Right lobe of liver (tissue), 6 donors: ENCODE measurements at regions not wholly inside any gene's neighbourhood (a gene's known extent, or its start where the extent isn't known, plus 50 kb on each side); places are given as distances from the start of the nearest gene placed in this dataset.

ENCODE experiments used
- ATAC-seq, 4 donors: fragments of 200-7000 bp; cut with Tn5 transposase; one replicate each; pipeline ENCODE4 v1.9.1; 2020; ENCODE audit warnings: mild to moderate bottlenecking in 4 of 4, moderate library complexity in 4 of 4
- DNase-seq, 3 donors: peaks; one replicate each; pipeline ENCODE4 v3.0.0-alpha.2; 2020
- H3K27ac ChIP-seq, 3 donors: fragments of 200-600 bp; one replicate each; pipeline ENCODE4 v1.8.0; 2022
- H3K27me3 ChIP-seq, 2 donors: fragments of 200-600 bp; one replicate each; pipeline ENCODE4 v1.8.0; 2022
- H3K36me3 ChIP-seq, 4 donors: fragments of 200-600 bp; sonication (generic) in 1 of 4; one replicate each; pipeline versions ENCODE4 v1.5.1 to v1.8.0; 2017 to 2022; ENCODE audit warnings: control low read depth in 1 of 4
- H3K4me1 ChIP-seq, 4 donors: fragments of 200-600 bp; sonication (generic) in 1 of 4; one replicate each; pipeline versions ENCODE4 v1.5.1 to v1.8.0; 2017 to 2022; ENCODE audit warnings: control low read depth in 1 of 4
- H3K4me3 ChIP-seq, 3 donors: fragments of 200-600 bp; one replicate each; pipeline ENCODE4 v1.8.0; 2022
- H3K9me3 ChIP-seq, 4 donors: fragments of 200-600 bp; sonication (generic) in 1 of 4; one replicate each; pipeline versions ENCODE4 v1.5.1 to v1.8.0; 2017 to 2022; ENCODE audit warnings: control low read depth in 1 of 4
- POLR2A ChIP-seq: fragments of 450-650 bp; IDR thresholded peaks from one replicate; pipeline ENCODE4 v1.6.1; 2017; ENCODE audit warnings: antibody characterized with exemption, mild to moderate bottlenecking
- WGBS: methylation state at CpG from one replicate; pipeline ENCODE4 v1.1.6; 2018; ENCODE audit warnings: low coverage, low lambda C conversion rate; ENCODE audit not compliant: insufficient coverage; ENCODE audit errors: missing lambda C conversion rate; 5-methylcytosine and 5-hydroxymethylcytosine counted together
- intact Hi-C, 2 donors: fragments of 100-400 bp; cut with DNase I; formaldehyde crosslinking; loops; one replicate each; pipeline versions ENCODE4 v1.11.2 to v1.14.1; 2022
- TF ChIP-seq, protein P1 (sequence below), 4 donors: fragments of 200-600 bp in 3 of 4; fragments of 450-650 bp in 1 of 4; IDR thresholded peaks; one replicate each; pipeline versions ENCODE4 v1.5.1 to v1.8.0; 2016 to 2022; ENCODE audit warnings: antibody characterized with exemption in 4 of 4, mild to moderate bottlenecking in 2 of 4
- donor health status: DM: no; HTN: yes; CAD: no.
- donor health status: DM: no; HTN: no; CAD: no.
- donor health status: DM: no; HTN: no; CAD: no.
- donor health status: DM: no; HTN: yes; CAD: no.
- donor health status: DM: no; HTN: yes; CAD: no.

DNA sequence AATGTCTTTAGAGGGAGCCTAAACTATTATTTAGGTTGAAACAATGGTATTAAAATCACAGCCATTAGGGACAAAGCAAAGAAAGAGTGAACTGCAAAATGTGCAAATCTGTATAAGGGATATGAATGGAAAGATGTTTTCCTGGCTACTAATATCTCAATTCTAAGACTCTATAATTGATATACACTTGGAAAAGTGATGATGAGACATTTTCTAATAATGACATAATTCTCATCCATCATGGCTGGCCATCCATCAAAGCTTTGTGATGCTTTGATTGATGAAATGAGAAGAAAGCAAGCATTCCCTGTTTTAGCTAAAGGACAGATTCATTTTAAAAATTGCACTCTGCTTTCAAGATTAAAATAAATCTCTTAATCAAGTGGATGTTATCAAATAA lies 965.5 kb upstream of the IGFBP7 start:
- Histone ChIP-seq H3K27me3 (no peaks in the 10 kb centered on the region), H3K27ac (no peak overlapping the region), H3K36me3 (no peaks in the 10 kb centered on the region), H3K4me3 (no peak overlapping the region), H3K9me3 (no peaks in the 10 kb centered on the region), H3K4me1 (no peaks in the 10 kb centered on the region)
- ATAC-seq (no peak), DNase-seq (no peak)
- TF ChIP-seq, protein P1, sequence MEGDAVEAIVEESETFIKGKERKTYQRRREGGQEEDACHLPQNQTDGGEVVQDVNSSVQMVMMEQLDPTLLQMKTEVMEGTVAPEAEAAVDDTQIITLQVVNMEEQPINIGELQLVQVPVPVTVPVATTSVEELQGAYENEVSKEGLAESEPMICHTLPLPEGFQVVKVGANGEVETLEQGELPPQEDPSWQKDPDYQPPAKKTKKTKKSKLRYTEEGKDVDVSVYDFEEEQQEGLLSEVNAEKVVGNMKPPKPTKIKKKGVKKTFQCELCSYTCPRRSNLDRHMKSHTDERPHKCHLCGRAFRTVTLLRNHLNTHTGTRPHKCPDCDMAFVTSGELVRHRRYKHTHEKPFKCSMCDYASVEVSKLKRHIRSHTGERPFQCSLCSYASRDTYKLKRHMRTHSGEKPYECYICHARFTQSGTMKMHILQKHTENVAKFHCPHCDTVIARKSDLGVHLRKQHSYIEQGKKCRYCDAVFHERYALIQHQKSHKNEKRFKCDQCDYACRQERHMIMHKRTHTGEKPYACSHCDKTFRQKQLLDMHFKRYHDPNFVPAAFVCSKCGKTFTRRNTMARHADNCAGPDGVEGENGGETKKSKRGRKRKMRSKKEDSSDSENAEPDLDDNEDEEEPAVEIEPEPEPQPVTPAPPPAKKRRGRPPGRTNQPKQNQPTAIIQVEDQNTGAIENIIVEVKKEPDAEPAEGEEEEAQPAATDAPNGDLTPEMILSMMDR (IDR thresholded peaks at IDR 0.05), result no peak
- TF ChIP-seq POLR2A, result no peak
- intact Hi-C loops, result no loop called here

DNA sequence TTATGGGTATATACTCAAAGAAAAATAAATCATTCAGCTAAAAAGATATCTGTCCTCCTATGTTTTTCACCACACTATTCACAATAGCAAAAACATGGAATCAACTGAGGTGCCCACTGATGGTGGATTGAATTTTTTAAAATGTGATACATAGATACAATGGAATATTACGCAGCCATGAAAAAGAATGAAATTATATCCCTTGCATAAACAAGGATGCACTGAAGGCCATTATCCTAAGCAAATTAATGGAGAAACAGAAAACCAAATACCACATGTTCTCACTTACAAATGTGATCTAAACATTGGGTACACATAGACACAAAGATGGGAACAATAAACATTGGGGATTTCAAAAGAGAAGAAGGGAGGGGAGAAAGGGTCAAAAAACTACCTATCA lies 964.2 kb upstream of the IGFBP7 start:
- Histone ChIP-seq H3K4me1 (no peaks in the 10 kb centered on the region), H3K36me3 (no peaks in the 10 kb centered on the region), H3K27ac (no peak overlapping the region), H3K9me3 (no peaks in the 10 kb centered on the region), H3K4me3 (no peak overlapping the region), H3K27me3 (no peaks in the 10 kb centered on the region)
- ATAC-seq (no peak), DNase-seq (no peak)
- WGBS, result 90% methylated on average over 1 of the region's 1 CpG
- intact Hi-C loops, result no loop called here
- no peak for TF ChIP-seq POLR2A
- TF ChIP-seq, protein P1 (IDR thresholded peaks at IDR 0.05), result no peak

DNA sequence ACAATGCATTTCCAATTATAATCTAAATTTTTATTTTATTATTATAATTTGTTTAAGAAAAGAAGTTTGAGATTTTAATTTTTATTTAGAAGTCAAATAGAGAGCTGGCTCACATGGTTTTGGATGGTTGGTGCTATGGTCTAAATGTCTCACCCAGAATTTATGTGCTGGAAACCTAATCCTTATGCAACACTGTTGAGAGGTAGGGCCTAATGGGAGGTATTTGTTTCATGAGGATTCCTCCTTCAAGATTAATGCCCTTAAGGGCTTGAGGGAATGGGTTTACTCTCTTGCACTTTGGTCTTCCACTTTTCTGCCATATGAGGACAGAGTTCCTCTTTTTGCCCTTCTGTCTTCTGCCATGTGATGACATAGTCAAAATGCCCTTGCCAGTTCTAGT lies 960.5 kb upstream of the IGFBP7 start:
- ATAC-seq (no peak), DNase-seq (no peak)
- Histone ChIP-seq H3K27ac (no peak overlapping the region), H3K36me3 (no peaks in the 10 kb centered on the region), H3K27me3 (no peaks in the 10 kb centered on the region), H3K9me3 (no peaks in the 10 kb centered on the region), H3K4me1 (no peaks in the 10 kb centered on the region), H3K4me3 (no peak overlapping the region)
- intact Hi-C loops, result no loop called here
- TF ChIP-seq, protein P1 (IDR thresholded peaks at IDR 0.05), result no peak

DNA sequence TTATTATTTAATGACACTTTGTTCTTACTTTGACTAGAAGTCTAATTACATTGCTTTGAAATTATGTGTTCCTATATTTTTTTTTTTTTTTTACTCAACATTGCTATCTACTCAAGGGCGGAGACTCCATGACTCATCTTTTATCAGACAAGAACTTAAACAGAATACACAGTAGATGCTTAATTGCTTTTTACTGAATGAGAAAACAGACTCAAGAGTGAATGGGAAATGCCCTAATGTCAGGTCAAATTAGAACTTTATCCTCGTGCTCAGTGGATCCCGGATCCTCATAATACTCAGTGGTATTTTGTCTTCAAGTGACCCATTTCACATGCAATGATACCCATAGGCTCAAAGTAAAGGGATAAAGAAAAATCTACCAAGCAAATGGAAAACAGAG lies 954.5 kb upstream of the IGFBP7 start:
- no peak overlapping the region for H3K4me3 ChIP-seq
- no peaks in the 10 kb centered on the region for H3K27me3 ChIP-seq
- 44% methylated on average over 3 of the region's 3 CpGs for WGBS
- intact Hi-C loops, result no loop called here
- no peaks in the 10 kb centered on the region for H3K4me1 ChIP-seq
- DNase-seq (no peak), ATAC-seq (no peak)
- no peaks in the 10 kb centered on the region for H3K36me3 ChIP-seq
- TF ChIP-seq POLR2A, result no peak
- TF ChIP-seq, protein P1 (IDR thresholded peaks at IDR 0.05), result no peak
- no peak overlapping the region for H3K27ac ChIP-seq
- H3K9me3 ChIP-seq, result no peaks in the 10 kb centered on the region

DNA sequence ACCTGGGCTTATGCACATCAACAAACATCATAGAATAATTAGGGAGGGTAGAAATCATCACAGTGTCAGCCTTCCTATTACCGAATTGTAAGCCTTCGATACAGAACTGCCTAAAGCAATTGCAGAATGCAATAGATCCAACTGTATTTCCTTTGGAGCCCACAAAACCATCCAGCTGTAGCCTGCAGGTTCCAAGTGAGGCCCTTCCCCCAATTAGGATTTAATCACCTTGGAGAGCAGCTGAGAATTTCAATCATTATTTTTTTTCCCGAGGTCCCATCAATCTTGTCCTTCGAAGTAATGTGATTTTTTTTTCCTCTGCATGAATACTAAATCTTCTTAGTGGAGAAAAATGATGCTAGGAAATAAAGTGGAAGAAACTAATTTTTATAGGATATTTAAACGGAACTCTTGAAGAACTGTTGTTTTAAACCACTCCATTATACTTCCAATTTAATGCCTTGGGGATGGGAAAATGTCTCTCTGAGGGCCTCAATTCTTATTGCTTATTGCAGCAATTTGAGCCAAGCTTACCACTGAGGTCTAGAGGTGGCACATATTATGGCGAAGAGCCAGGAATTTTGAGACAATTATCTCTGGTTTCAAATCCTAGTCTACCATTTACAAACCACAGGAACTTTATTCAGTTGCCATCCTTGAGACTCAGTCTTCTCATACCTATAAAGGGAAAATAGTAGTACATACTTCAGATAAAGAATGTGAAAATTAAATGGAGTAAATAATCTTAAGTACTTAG lies 953.4 kb upstream of the IGFBP7 start:
- 62% methylated on average over 6 of the region's 6 CpGs for WGBS
- TF ChIP-seq, protein P1 (IDR thresholded peaks at IDR 0.05), result no peak
- TF ChIP-seq POLR2A, result no peak
- Histone ChIP-seq H3K36me3 (no peaks in the 10 kb centered on the region), H3K27ac (no peak overlapping the region), H3K9me3 (no peaks in the 10 kb centered on the region), H3K4me3 (no peak overlapping the region), H3K27me3 (no peaks in the 10 kb centered on the region), H3K4me1 (no peaks in the 10 kb centered on the region)
- ATAC-seq (no peak), DNase-seq (no peak)
- intact Hi-C loops, result no loop called here
